GM18873 (cell line): ENCODE measurements at regions not wholly inside any gene's neighbourhood (a gene's known extent, or its start where the extent isn't known, plus 50 kb on each side); places are given as distances from the start of the nearest gene placed in this dataset.
"Not testable (repeated sequence)": the region's sequence is repeated elsewhere in the genome, so short reads cannot be mapped to it uniquely, and the experiment has no call there.

Experiments used
- ATAC-seq: cut with Tn5 transposase; IDR thresholded peaks from one replicate; pipeline ENCODE4 v1.9.1; 2021; ENCODE audit warnings: mild to moderate bottlenecking, moderate library complexity, moderate number of reproducible peaks; ENCODE audit not compliant: unreplicated experiment, low FRiP score

DNA sequence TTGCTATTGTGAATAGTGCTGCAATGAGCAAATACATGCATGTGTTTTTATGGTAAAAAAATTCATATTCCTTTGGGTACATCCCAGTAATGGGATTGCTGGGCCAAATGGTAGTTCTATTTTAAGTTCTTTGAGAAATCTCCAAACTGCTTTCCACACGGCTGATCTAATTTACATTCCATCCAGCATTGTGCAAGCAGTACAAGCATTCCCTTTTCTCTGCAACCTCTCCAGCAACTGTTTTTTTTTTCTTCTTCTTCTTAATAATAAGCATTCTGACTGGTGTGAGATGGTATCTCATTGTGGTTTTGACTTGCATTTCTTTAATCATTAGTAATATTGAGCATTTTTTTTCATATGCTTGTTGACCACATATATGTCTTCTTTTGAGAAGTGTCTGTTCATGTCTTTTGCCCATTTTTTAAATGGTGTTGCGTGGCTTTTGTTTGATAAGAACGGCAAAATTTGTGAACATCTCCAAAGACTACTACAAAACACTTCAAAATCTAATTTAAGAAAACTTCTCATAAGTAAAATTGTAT, 136.1 kb upstream of the MYO3A start:
- no peak for ATAC-seq

- no peak for ATAC-seq
Measured at GRCh38 chr10:25804505-25804904, 129.5 kb upstream of the MYO3A start.

GRCh38 chr10:25805986-25806385, 128.0 kb upstream of the MYO3A start:
- ATAC-seq = no peak

DNA sequence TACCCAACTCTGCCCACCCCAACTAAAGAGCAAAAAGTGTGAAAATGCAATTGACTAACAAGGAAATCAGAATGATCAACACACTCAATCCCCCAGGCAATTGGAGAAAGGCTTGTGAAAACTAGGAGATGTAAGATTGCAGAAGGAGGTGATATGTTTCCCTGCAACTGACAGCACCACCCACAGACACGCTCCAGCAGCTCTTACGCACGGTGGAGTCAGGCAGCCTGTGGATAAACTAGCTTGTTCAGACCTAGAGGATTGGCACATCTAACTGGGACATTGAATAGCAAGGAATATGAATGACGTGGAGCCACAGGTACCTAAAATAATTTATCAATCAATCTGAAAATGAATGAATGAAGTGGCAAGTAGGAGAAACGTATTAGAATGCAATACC, 125.7 kb upstream of the MYO3A start:
- ATAC-seq = no peak

- no peak for ATAC-seq
Measured at GRCh38 chr10:25811052-25811685, 122.9 kb upstream of the MYO3A start.

GRCh38 chr10:25813511-25813910, 120.5 kb upstream of the MYO3A start:
- no peak for ATAC-seq

- ATAC-seq = no peak
Measured at GRCh38 chr10:25815236-25815635, 118.8 kb upstream of the MYO3A start.

GRCh38 chr10:25815999-25816768, 117.8 kb upstream of the MYO3A start:
- no peak for ATAC-seq

DNA sequence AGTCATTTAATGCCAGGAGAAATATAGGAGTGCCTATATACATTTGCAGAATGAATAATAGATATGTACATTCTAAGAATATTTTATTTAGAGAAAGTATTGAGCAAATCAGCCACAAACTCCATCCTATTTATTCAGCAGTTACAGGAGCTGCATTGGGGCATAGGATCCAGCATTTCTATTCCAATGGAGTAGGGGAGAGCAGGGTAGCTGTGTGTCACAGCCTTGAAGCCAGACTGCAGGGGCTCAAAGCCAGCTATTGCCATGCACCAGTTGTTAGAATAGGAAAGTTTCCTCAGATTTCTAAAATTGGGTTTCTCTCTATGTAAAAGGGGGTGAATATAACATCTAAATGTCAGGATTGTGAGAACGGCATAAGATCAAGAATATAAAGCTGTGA, 116.8 kb upstream of the MYO3A start:
- ATAC-seq = no peak

- no peak for ATAC-seq
Measured at GRCh38 chr10:25818751-25819150, 115.3 kb upstream of the MYO3A start.

DNA sequence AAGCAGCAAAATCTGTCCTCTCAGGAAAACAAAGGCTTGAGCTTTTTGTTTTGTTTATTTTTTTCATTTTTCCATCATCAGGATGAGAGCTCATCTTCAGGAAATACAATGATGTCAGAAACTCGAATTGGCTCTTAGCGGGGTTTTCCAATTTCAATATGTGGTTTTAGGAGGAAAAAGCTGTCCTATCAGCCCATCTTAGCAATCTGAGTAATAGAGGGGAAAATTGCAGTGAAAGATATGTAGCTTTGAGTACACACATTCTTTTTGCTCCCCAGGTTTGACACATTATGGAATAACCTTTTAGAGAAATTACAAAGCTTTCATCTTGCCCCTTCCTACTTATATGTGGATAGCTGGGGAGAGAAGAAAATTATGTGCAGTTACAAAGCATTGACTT, 113.6 kb upstream of the MYO3A start:
- ATAC-seq = no peak

DNA sequence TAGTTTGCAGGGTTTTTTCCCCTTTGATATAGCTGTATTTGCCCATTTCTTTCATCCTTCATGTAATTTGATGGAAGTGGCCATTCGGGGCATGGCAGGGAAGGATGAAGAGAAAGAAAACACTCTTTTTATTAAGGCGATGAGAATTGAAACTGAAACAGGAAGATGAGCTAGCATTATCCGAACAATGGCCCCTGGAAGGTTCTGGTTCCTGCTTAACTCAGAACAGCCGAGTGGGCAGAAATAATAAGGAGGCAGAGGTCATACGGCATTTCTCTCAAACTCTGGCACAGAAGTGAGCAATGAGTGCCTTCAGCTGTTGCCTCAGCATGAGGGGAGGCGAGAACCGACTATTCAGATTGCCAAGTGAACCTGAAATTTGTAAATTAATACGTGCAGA, 113.2 kb upstream of the MYO3A start:
- no peak for ATAC-seq

DNA sequence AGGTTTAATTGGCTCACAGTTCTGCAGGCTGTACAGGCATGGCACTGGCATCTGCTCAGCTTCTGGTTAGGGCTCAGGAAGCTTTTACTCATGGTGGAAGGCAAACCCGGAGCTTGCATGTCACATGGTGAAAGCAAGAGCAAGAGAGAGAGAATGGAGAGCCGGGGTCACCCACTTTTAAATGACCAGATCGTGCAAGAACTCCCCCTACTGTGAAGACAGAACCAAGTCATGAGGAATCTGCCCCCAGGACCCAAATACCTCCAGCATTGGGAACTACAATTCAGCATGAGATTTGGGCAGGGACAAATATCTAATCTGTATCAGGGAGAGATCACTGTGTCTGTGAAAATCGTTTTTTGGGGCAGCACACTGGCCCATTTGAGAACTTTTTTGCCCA, 110.0 kb upstream of the MYO3A start:
- ATAC-seq = no peak

- ATAC-seq = no peak
Measured at GRCh38 chr10:25828475-25828874, 105.6 kb upstream of the MYO3A start.

GRCh38 chr10:25831080-25831479, 102.9 kb upstream of the MYO3A start:
- no peak for ATAC-seq

- no peak for ATAC-seq
Measured at GRCh38 chr10:25839683-25840082, 94.3 kb upstream of the MYO3A start.

- not testable (repeated sequence) for ATAC-seq
Measured at GRCh38 chr10:25840875-25841274, 93.2 kb upstream of the MYO3A start.

GRCh38 chr10:25842146-25842545, 91.9 kb upstream of the MYO3A start:
- no peak for ATAC-seq

DNA sequence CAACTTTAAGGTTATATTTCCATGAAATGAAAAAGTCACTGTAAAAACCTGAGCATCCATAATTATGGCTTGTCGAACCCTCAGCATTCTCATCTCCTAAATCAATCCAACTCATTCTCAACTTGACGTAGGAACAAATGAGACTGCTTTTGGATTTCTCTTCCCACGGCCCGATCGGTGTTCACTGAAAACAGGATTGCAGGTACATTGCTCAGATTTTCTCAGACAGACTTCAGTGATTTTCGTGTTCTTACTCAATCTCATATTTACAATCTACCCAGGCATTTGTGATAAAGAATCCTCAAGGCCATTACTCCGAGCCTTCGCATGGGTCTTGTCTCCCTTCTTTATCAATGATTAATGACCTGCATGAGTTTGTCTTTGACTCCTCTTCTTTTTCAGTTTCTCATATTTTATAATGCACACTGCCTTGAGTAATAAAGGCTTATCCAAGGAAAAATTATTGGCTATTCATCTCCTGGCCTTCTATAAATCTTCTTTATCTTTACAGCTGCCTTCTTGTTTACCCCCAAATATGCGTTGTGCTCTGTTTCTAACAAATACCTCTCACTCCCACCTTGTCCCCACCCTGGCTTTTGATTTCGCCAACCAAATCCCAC, 90.4 kb upstream of the MYO3A start:
- no peak for ATAC-seq

DNA sequence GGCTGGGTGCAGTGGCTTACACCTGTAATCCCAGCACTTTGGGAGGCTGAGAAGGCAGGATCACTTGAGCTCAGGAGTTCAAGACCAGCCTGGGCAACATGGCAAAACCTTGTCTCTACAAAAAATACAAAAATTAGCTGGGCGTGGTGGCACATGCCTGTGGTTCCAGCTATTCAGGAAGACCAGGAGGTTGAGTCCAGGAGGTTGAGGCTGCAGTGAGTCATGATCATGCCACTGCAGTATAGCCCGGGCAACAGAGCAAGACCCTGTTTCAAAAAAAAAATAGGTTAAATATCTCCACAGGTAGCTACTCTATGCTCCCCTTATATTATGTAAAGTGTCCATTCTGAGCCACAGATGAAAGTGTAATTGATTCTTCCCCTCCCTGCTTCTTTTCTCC, 89.3 kb upstream of the MYO3A start:
- not testable (repeated sequence) for ATAC-seq

DNA sequence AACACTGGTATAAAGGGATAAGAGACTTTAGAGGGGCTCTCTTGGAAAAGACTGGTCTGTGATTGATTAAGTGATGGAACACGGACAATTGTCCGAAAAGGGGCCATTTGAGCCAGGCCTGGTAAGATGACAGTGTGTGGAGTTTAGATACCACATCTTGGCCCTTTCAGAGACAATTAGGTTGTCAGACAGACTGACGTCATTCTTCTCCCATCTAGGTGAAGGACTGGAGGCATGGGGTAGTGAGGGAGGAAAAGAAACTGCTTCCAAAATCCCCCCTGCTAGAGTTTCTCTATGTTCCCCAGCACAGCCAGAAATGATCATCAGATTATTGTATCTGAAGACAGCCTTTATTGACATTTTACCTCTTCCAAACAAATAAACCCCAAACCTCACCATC, 84.8 kb upstream of the MYO3A start:
- ATAC-seq = no peak

- ATAC-seq = no peak
Measured at GRCh38 chr10:25849988-25850387, 84.0 kb upstream of the MYO3A start.
